ENCODE measurements at regions not wholly inside any gene's neighbourhood (a gene's known extent, or its start where the extent isn't known, plus 50 kb on each side); places are given as distances from the start of the nearest gene placed in this dataset.

GRCh38 chr2:217740178-217740577 lies 262.6 kb downstream of the TNS1 start:
- TF ChIP-seq, protein P1, sequence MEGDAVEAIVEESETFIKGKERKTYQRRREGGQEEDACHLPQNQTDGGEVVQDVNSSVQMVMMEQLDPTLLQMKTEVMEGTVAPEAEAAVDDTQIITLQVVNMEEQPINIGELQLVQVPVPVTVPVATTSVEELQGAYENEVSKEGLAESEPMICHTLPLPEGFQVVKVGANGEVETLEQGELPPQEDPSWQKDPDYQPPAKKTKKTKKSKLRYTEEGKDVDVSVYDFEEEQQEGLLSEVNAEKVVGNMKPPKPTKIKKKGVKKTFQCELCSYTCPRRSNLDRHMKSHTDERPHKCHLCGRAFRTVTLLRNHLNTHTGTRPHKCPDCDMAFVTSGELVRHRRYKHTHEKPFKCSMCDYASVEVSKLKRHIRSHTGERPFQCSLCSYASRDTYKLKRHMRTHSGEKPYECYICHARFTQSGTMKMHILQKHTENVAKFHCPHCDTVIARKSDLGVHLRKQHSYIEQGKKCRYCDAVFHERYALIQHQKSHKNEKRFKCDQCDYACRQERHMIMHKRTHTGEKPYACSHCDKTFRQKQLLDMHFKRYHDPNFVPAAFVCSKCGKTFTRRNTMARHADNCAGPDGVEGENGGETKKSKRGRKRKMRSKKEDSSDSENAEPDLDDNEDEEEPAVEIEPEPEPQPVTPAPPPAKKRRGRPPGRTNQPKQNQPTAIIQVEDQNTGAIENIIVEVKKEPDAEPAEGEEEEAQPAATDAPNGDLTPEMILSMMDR (IDR thresholded peaks at IDR 0.05): no peak
- TF ChIP-seq POLR2A (IDR thresholded peaks at IDR 0.05): no peak
- TF ChIP-seq POLR2AphosphoS5 (IDR thresholded peaks at IDR 0.05): no peak

Measured in prostate gland (tissue), 2 donors.